Suprapubic skin (tissue), 4 donors: ENCODE measurements at regions not wholly inside any gene's neighbourhood (a gene's known extent, or its start where the extent isn't known, plus 50 kb on each side); places are given as distances from the start of the nearest gene placed in this dataset.

Source experiments
- DNase-seq, 2 donors: peaks; one replicate each; pipeline ENCODE4 v3.0.0-alpha.2; 2019; ENCODE audit warnings: low spot score in 2 of 2
- H3K27ac ChIP-seq: fragments of 200-600 bp; sonication (generic); one replicate; pipeline ENCODE4 v1.5.1; 2019
- H3K27me3 ChIP-seq: fragments of 200-600 bp; sonication (generic); one replicate; pipeline ENCODE4 v1.5.1; 2019
- H3K36me3 ChIP-seq: fragments of 200-600 bp; sonication (generic); one replicate; pipeline ENCODE4 v1.5.1; 2019
- H3K4me1 ChIP-seq: fragments of 200-600 bp; sonication (generic); one replicate; pipeline ENCODE4 v1.5.1; 2019
- H3K4me3 ChIP-seq: fragments of 200-600 bp; sonication (generic); one replicate; pipeline ENCODE4 v1.5.1; 2019; ENCODE audit warnings: mild to moderate bottlenecking
- H3K9me3 ChIP-seq: fragments of 200-600 bp; sonication (generic); one replicate; pipeline ENCODE4 v1.5.1; 2019
- CTCF ChIP-seq, 2 donors: fragments of 200-600 bp in 1 of 2; fragments of 450-650 bp in 1 of 2; sonication (generic) in 1 of 2; IDR thresholded peaks; one replicate each; pipeline ENCODE4 v1.5.1; 2016 to 2019; ENCODE audit warnings: antibody characterized with exemption in 2 of 2, mild to moderate bottlenecking in 1 of 2, moderate library complexity in 1 of 2
- EP300 ChIP-seq: sonication (generic); formaldehyde crosslinking; IDR thresholded peaks from one replicate; pipeline ENCODE4 v1.6.1; 2017; ENCODE audit warnings: antibody characterized with exemption
- POLR2A ChIP-seq, 2 donors: fragments of 450-650 bp; IDR thresholded peaks; one replicate each; pipeline ENCODE4 v1.6.1; 2017; ENCODE audit warnings: antibody characterized with exemption in 2 of 2, mild to moderate bottlenecking in 2 of 2, moderate library complexity in 2 of 2
- POLR2AphosphoS5 ChIP-seq, 3 donors: sonication (generic); formaldehyde crosslinking; IDR thresholded peaks; one replicate each; pipeline ENCODE4 v1.6.1; 2017; ENCODE audit warnings: antibody characterized with exemption in 3 of 3
- WGBS: methylation state at CpG from one replicate; pipeline ENCODE4 v1.1.5; 2018; 5-methylcytosine and 5-hydroxymethylcytosine counted together

DNA sequence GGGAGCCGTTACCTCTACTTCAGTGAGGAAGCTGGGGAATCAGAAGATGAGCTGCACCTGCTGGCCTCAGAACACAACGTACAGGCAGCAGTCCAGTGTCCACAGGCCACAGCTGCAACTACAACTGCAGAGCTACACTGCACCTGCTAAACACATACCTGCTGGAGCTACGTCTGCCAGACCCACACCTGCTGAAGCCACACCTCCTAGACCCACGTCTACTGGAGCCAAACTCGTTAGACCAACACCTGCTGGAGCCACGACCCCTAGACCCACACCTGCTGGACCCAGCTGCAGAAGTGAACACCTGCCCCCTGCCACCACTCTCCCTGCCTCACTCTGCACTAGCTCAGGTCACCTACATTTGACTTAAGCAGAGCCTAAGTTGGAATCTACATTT is 169.9 kb downstream of the USP12 start:
- H3K27ac ChIP-seq: no peak overlapping the region
- H3K27me3 ChIP-seq: peaks cover 27% of the 10 kb centered on the region
- WGBS: 71% methylated on average over 6 of the region's 6 CpGs
- TF ChIP-seq EP300 (no peak), POLR2A (IDR thresholded peaks at IDR 0.05) (no peak), POLR2AphosphoS5 (IDR thresholded peaks at IDR 0.05) (no peak), CTCF (IDR thresholded peaks at IDR 0.05) (no peak)
- no peaks in the 10 kb centered on the region for H3K36me3 ChIP-seq
- H3K9me3 ChIP-seq: no peaks in the 10 kb centered on the region
- peak; percentile 35 to 60 for DNase-seq
- no peak overlapping the region for H3K4me3 ChIP-seq
- peaks cover 15% of the 10 kb centered on the region for H3K4me1 ChIP-seq

DNA sequence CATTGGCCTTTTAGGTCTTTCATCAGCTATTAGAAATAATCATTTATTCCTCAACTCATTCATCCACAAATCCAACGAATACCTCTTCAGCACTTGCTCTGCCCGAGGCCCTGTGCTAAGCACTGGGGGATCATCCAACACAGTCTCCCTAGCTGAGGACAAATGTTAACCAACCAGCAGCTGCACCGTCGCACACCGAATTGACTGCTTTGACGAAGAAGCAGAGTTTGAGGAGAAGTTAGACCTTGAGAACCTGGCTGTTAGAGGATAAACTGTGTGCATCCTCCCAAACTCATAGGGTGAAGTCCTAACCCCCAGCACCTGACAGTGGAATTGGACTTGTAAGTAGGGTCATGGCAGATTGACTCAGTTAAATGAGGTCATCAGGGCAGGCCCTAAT is 170.9 kb downstream of the USP12 start:
- Histone ChIP-seq H3K9me3 (no peaks in the 10 kb centered on the region), H3K27ac (no peak overlapping the region), H3K4me3 (no peak overlapping the region), H3K4me1 (peaks cover 4% of the 10 kb centered on the region), H3K36me3 (no peaks in the 10 kb centered on the region), H3K27me3 (peaks cover 17% of the 10 kb centered on the region)
- WGBS: 80% methylated on average over 6 of the region's 6 CpGs
- no peak for TF ChIP-seq CTCF (IDR thresholded peaks at IDR 0.05)
- no peak for TF ChIP-seq EP300
- no peak for TF ChIP-seq POLR2A (IDR thresholded peaks at IDR 0.05)
- no peak for TF ChIP-seq POLR2AphosphoS5 (IDR thresholded peaks at IDR 0.05)
- DNase-seq: peak; percentile 18 to 64

- TF ChIP-seq EP300 (no peak), CTCF (IDR thresholded peaks at IDR 0.05) (no peak), POLR2A (IDR thresholded peaks at IDR 0.05) (no peak), POLR2AphosphoS5 (IDR thresholded peaks at IDR 0.05) (no peak)
- WGBS: 78% methylated on average over 7 of the region's 7 CpGs
Measured at GRCh38 chr13:26999499-26999898, 172.1 kb downstream of the USP12 start.

DNA sequence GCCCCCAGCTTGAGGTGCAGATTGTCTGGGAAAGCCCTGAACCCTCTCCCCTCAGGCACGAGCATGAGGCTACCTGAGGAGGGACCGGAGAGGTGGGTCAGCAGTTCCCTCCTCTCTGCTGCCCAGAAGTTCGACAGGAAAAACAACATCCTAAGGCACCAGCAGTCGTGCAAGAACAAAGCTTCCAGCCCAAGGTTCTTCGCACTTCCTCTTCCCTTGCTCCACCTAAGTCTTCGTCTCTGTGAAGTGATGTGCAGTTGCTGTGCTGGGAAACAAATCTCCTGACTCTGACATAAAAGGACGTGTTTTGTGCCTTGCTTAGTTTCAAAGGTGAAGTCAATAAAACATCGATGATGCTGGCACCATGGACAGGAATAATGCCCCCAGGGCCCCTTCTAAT is 173.3 kb downstream of the USP12 start:
- WGBS: 33% methylated on average over 8 of the region's 8 CpGs
- TF ChIP-seq POLR2A (IDR thresholded peaks at IDR 0.05): no peak
- no peak for TF ChIP-seq EP300
- TF ChIP-seq CTCF (IDR thresholded peaks at IDR 0.05): no peak
- no peak overlapping the region for H3K4me3 ChIP-seq
- no peaks in the 10 kb centered on the region for H3K4me1 ChIP-seq
- no peaks in the 10 kb centered on the region for H3K36me3 ChIP-seq
- no peak overlapping the region for H3K27ac ChIP-seq
- DNase-seq: no peak
- no peaks in the 10 kb centered on the region for H3K9me3 ChIP-seq
- H3K27me3 ChIP-seq: peaks cover 7% of the 10 kb centered on the region

More at GRCh38 chr13:26999499-26999898, 172.1 kb downstream of the USP12 start:
- Histone ChIP-seq H3K27me3 (peaks cover 12% of the 10 kb centered on the region), H3K9me3 (no peaks in the 10 kb centered on the region), H3K36me3 (no peaks in the 10 kb centered on the region), H3K27ac (no peak overlapping the region), H3K4me1 (no peaks in the 10 kb centered on the region), H3K4me3 (no peak overlapping the region)
- DNase-seq: peak; percentile 18 to 41

DNA sequence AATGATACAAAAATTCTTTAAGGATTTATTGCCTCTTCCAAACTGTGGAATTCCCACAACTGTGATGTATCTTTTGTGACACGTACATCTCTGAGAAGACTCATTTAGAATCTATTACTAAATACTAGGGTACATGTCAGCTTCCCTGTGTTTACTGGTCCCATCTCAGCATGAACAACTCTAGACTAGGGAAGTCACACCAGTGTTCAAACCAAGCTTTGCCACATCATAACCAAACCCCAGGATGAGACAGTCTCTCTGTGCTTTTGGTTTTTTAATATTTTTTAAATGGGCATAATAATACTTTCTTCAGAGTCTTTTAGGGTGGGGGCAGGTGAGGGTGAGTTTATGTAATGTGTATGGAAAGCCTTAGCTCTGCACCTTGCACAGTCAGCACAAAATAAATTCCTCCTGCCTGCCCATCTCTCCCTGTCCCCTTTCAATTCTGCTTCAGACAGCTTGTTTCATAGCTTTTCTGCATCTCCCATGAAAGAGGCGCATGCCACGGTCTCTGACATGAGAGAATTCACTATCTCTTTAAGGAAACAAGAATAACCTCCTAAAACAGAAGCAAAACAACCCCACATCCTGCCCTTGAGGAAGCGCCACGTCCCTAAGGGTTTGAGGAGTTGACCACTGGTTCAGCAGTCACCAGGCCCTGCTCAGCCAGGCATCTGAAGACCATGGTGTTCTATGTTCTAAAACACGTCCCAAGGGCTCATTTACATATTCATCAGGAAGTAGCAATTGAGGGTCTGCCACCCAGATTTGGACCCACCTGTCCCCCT is 174.5 kb downstream of the USP12 start:
- H3K27me3 ChIP-seq: peaks cover 5% of the 10 kb centered on the region
- no peaks in the 10 kb centered on the region for H3K36me3 ChIP-seq
- DNase-seq: peak; percentile 21 to 39
- 68% methylated on average over 6 of the region's 6 CpGs for WGBS
- H3K27ac ChIP-seq: no peak overlapping the region
- no peak for TF ChIP-seq POLR2AphosphoS5 (IDR thresholded peaks at IDR 0.05)
- no peak for TF ChIP-seq CTCF (IDR thresholded peaks at IDR 0.05)
- no peak for TF ChIP-seq EP300
- TF ChIP-seq POLR2A (IDR thresholded peaks at IDR 0.05): no peak
- H3K4me1 ChIP-seq: no peaks in the 10 kb centered on the region
- H3K9me3 ChIP-seq: no peaks in the 10 kb centered on the region
- H3K4me3 ChIP-seq: no peak overlapping the region
